ENCODE measurements at regions not wholly inside any gene's neighbourhood (a gene's known extent, or its start where the extent isn't known, plus 50 kb on each side); places are given as distances from the start of the nearest gene placed in this dataset.
"Not testable (repeated sequence)": the region's sequence is repeated elsewhere in the genome, so short reads cannot be mapped to it uniquely, and the experiment has no call there.

- H3K9me3 ChIP-seq (ENCODE audit: low read length); H3K27ac ChIP-seq (ENCODE audit: low read depth, low read length); H3K27me3 Mint-ChIP-seq; POLR2A ChIA-PET; H3K9me3 Mint-ChIP-seq; H3K4me1 Mint-ChIP-seq; H3K4me1 ChIP-seq (ENCODE audit: insufficient read depth, low read length); DNase-seq; CTCF ChIA-PET; H3K36me3 ChIP-seq (ENCODE audit: insufficient read depth, low read length); H3K27me3 ChIP-seq (ENCODE audit: insufficient read depth, low read length, poor library complexity, severe bottlenecking); H3K4me3 Mint-ChIP-seq; H3K4me3 ChIP-seq (ENCODE audit: low read length); H3K36me3 Mint-ChIP-seq; H3K27ac Mint-ChIP-seq: not testable (repeated sequence)
Measured at GRCh38 chr6:147651-148050, 144.6 kb upstream of the DUSP22 start.

GRCh38 chr6:148051-148984 lies 144.0 kb upstream of the DUSP22 start:
- H3K9me3 Mint-ChIP-seq; H3K4me3 Mint-ChIP-seq; H3K36me3 Mint-ChIP-seq; CTCF ChIA-PET; H3K27me3 Mint-ChIP-seq; H3K36me3 ChIP-seq (ENCODE audit: insufficient read depth, low read length); H3K27me3 ChIP-seq (ENCODE audit: insufficient read depth, low read length, poor library complexity, severe bottlenecking); H3K4me3 ChIP-seq (ENCODE audit: low read length); H3K9me3 ChIP-seq (ENCODE audit: low read length); H3K4me1 Mint-ChIP-seq; H3K4me1 ChIP-seq (ENCODE audit: insufficient read depth, low read length); POLR2A ChIA-PET; H3K27ac ChIP-seq (ENCODE audit: low read depth, low read length): not testable (repeated sequence)
- peak overlapping the region in 1 of 8 donors; percentile 21 for H3K27ac Mint-ChIP-seq
- peak; percentile 26 to 69 (median 46) for DNase-seq

- POLR2A ChIA-PET; H3K36me3 Mint-ChIP-seq; H3K4me1 Mint-ChIP-seq; CTCF ChIA-PET; H3K9me3 Mint-ChIP-seq; H3K27ac ChIP-seq (ENCODE audit: low read depth, low read length); H3K4me3 Mint-ChIP-seq; H3K4me3 ChIP-seq (ENCODE audit: low read length); H3K27ac Mint-ChIP-seq; H3K27me3 ChIP-seq (ENCODE audit: insufficient read depth, low read length, poor library complexity, severe bottlenecking); H3K36me3 ChIP-seq (ENCODE audit: insufficient read depth, low read length); DNase-seq; H3K9me3 ChIP-seq (ENCODE audit: low read length); H3K4me1 ChIP-seq (ENCODE audit: insufficient read depth, low read length): not testable (repeated sequence)
- peaks cover 1 to 20% of the 10 kb centered on the region in 2 donors for H3K27me3 Mint-ChIP-seq
Measured at GRCh38 chr6:150147-150546, 142.1 kb upstream of the DUSP22 start.

DNA sequence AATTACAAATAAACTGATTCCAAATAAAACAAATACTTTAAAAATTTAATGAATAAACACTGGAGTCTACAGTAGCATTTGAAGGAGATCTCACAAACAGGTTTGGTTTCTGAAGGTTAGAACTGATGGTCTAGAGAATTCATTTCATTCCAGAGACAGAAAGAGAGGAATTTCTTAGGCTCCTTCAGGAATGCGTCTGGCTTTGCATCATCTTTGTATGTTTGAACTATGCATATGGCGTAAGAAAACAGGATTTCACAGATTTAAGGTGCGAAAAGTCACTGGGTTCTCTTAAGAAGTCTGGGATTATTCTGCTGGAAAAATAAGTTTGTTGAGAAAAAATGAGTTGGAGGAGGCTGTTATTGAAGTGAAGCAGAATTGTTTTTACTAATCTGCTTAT lies 139.9 kb upstream of the DUSP22 start:
- H3K27ac ChIP-seq (ENCODE audit: low read depth, low read length); H3K36me3 ChIP-seq (ENCODE audit: insufficient read depth, low read length); CTCF ChIA-PET; H3K36me3 Mint-ChIP-seq; POLR2A ChIA-PET; H3K9me3 ChIP-seq (ENCODE audit: low read length); H3K27me3 ChIP-seq (ENCODE audit: insufficient read depth, low read length, poor library complexity, severe bottlenecking); DNase-seq; H3K4me3 ChIP-seq (ENCODE audit: low read length); H3K27ac Mint-ChIP-seq; H3K9me3 Mint-ChIP-seq; H3K4me3 Mint-ChIP-seq; H3K4me1 ChIP-seq (ENCODE audit: insufficient read depth, low read length); H3K4me1 Mint-ChIP-seq: not testable (repeated sequence)
- H3K27me3 Mint-ChIP-seq, result peaks cover 17 to 39% of the 10 kb centered on the region in 2 donors

DNA sequence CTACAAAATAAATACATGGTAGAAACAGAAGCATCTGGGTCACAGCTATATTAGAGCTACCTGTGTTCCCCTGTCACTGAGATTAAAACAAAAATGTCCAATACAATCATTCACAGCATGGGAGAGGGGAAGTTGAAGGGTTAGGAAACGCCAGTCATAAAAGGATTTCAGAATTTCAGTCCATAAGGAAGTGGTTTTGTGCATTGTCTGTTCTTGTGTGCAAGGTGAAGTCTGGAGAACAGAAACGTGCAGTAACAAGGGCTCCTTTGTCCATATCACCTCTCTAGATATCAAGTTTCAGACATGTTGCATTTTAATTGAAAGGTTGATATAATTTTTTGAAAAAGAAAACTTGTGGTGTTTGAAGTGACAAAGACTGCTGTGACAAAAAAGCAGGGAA lies 139.3 kb upstream of the DUSP22 start:
- H3K27me3 ChIP-seq (ENCODE audit: insufficient read depth, low read length, poor library complexity, severe bottlenecking); H3K27ac ChIP-seq (ENCODE audit: low read depth, low read length); POLR2A ChIA-PET; H3K4me1 ChIP-seq (ENCODE audit: insufficient read depth, low read length); H3K27ac Mint-ChIP-seq; H3K4me1 Mint-ChIP-seq; H3K4me3 Mint-ChIP-seq; H3K4me3 ChIP-seq (ENCODE audit: low read length); H3K36me3 ChIP-seq (ENCODE audit: insufficient read depth, low read length); H3K9me3 ChIP-seq (ENCODE audit: low read length); CTCF ChIA-PET; H3K36me3 Mint-ChIP-seq; DNase-seq; H3K9me3 Mint-ChIP-seq: not testable (repeated sequence)
- peaks cover 17 to 43% of the 10 kb centered on the region in 2 donors for H3K27me3 Mint-ChIP-seq

- DNase-seq; H3K4me1 Mint-ChIP-seq; H3K27me3 ChIP-seq (ENCODE audit: insufficient read depth, low read length, poor library complexity, severe bottlenecking); CTCF ChIA-PET; H3K9me3 ChIP-seq (ENCODE audit: low read length); H3K4me3 Mint-ChIP-seq; H3K36me3 ChIP-seq (ENCODE audit: insufficient read depth, low read length); H3K27ac Mint-ChIP-seq; H3K4me3 ChIP-seq (ENCODE audit: low read length); POLR2A ChIA-PET; H3K4me1 ChIP-seq (ENCODE audit: insufficient read depth, low read length); H3K27ac ChIP-seq (ENCODE audit: low read depth, low read length); H3K36me3 Mint-ChIP-seq; H3K9me3 Mint-ChIP-seq: not testable (repeated sequence)
- H3K27me3 Mint-ChIP-seq, result peaks cover 17 to 50% of the 10 kb centered on the region in 2 donors
Measured at GRCh38 chr6:153867-154266, 138.4 kb upstream of the DUSP22 start.

DNA sequence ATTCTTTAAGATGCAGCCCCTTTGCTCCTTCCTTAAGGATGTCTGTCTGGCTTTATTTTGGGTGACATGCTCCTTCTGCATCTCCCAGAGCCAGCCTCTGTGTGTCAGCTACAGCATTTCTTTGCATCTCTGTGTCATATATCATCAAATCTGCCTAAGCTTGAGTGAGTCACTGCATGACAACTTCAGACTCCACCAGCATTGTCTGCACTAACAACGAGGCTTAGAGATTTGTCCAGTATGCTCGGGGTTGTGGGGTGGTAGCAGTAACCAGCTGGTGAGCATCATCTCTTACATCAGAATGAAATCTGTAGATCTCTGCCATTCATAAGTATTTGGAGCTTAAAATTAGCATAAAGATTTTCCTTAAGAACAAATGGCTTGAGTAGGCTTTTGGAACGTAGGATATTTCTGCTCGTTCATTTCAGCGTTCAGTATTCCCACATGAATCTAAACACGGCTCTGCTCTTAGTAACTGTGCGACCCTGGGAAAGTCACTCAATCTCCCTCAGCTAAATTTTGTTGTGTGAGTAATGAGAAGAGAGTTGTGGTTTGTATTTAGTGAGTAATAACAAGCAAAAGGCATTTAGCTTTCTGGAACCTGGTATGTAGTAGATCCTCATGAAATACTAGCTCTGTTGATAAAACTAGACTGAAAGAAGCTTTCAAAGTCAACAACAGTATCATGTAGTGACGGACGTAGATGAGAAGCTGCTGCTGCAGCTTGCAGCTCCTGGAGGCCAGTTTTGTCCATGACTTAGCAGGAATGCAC lies 137.8 kb upstream of the DUSP22 start:
- H3K27ac Mint-ChIP-seq; DNase-seq; H3K4me3 Mint-ChIP-seq; H3K36me3 Mint-ChIP-seq; H3K4me3 ChIP-seq (ENCODE audit: low read length); H3K4me1 ChIP-seq (ENCODE audit: insufficient read depth, low read length); POLR2A ChIA-PET; H3K27ac ChIP-seq (ENCODE audit: low read depth, low read length); H3K27me3 ChIP-seq (ENCODE audit: insufficient read depth, low read length, poor library complexity, severe bottlenecking); H3K9me3 Mint-ChIP-seq; H3K4me1 Mint-ChIP-seq; H3K36me3 ChIP-seq (ENCODE audit: insufficient read depth, low read length); H3K9me3 ChIP-seq (ENCODE audit: low read length); CTCF ChIA-PET: not testable (repeated sequence)
- peaks cover 17 to 54% of the 10 kb centered on the region in 2 donors for H3K27me3 Mint-ChIP-seq

DNA sequence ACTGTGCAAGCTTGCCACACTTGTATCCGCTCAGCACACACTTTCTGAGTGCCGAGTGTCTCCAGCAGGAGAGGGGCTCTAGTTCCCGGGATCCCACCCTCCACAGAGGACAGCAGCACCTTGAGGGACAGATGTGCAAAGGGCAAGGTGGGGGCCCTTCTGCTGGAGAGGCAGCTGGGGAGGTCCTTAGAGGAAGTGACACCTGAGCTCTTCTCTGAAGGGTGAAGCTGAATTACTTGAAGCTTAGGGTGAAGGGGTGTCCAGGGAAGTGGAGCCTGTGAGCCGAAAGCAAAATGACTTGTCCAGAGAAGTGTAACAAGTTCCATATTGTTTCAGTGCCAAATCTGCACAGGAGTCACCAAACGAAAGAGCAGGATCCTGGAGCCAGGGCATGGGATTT lies 136.3 kb upstream of the DUSP22 start:
- H3K27ac Mint-ChIP-seq, result no peak overlapping the region
- no peak overlapping the region for H3K27ac ChIP-seq (ENCODE audit: low read depth, low read length)

More for the DNA sequence above, 136.3 kb upstream of the DUSP22 start:
- Histone ChIP-seq H3K4me3 (ENCODE audit: low read length) (no peak overlapping the region), H3K4me1 (ENCODE audit: insufficient read depth, low read length) (no peaks in the 10 kb centered on the region), H3K9me3 (ENCODE audit: low read length) (no peaks in the 10 kb centered on the region), H3K27me3 (ENCODE audit: insufficient read depth, low read length, poor library complexity, severe bottlenecking) (no peaks in the 10 kb centered on the region), H3K36me3 (ENCODE audit: insufficient read depth, low read length) (no peaks in the 10 kb centered on the region)
- no peak for DNase-seq
- CTCF ChIA-PET, result no interaction called here
- Mint-ChIP-seq H3K4me1 (peaks cover 5 to 10% (median 9%) of the 10 kb centered on the region in 3 donors), H3K36me3 (peaks cover 0 to 4% (median 0%) of the 10 kb centered on the region in 3 donors), H3K9me3 (no peaks in the 10 kb centered on the region), H3K27me3 (peaks cover 22 to 66% of the 10 kb centered on the region in 2 donors), H3K4me3 (peak overlapping the region in 1 of 7 donors; percentile 56)
- POLR2A ChIA-PET, result no interaction called here

Measured in CD8-positive, alpha-beta memory T cell (primary cell).